ENCODE measurements at regions not wholly inside any gene's neighbourhood (a gene's known extent, or its start where the extent isn't known, plus 50 kb on each side); places are given as distances from the start of the nearest gene placed in this dataset.

DNA sequence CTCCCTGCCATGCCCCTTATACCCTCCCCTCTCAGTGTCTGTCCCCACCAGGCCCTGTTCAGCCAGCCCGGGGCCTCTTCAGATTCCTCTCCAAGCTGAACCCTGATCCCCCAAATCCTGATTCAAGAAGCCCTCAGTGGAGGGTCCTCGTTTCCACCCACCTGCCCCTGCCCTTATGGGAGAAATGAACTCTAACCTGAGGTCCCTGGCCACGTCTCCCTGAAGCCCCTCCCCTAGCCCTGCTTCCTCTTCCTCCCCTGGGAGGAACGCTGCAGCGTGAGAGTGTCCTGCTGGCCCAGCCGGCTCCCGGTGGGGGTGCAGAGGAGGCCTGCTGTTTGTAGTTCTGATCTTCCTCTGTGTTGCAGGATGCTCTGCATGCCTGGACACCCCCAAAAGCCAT, 56.7 kb upstream of the GLI2 start:
- TF ChIP-seq, protein P1, sequence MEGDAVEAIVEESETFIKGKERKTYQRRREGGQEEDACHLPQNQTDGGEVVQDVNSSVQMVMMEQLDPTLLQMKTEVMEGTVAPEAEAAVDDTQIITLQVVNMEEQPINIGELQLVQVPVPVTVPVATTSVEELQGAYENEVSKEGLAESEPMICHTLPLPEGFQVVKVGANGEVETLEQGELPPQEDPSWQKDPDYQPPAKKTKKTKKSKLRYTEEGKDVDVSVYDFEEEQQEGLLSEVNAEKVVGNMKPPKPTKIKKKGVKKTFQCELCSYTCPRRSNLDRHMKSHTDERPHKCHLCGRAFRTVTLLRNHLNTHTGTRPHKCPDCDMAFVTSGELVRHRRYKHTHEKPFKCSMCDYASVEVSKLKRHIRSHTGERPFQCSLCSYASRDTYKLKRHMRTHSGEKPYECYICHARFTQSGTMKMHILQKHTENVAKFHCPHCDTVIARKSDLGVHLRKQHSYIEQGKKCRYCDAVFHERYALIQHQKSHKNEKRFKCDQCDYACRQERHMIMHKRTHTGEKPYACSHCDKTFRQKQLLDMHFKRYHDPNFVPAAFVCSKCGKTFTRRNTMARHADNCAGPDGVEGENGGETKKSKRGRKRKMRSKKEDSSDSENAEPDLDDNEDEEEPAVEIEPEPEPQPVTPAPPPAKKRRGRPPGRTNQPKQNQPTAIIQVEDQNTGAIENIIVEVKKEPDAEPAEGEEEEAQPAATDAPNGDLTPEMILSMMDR (IDR thresholded peaks at IDR 0.05) = no peak
- TF ChIP-seq POLR2A (IDR thresholded peaks at IDR 0.05) = no peak
- no peak for TF ChIP-seq POLR2AphosphoS5 (IDR thresholded peaks at IDR 0.05)
